HCT116 (cell line): ENCODE measurements at regions not wholly inside any gene's neighbourhood (a gene's known extent, or its start where the extent isn't known, plus 50 kb on each side); places are given as distances from the start of the nearest gene placed in this dataset.

Experiments used
- ATAC-seq: fragments of 200-7000 bp; cut with Tn5 transposase; 2 replicates; pipeline ENCODE4 v1.9.1; 2020; ENCODE audit warnings: mild to moderate bottlenecking, moderate library complexity
- BruUV-seq: library from RNA; stranded (reverse); fragments of 400-500 nt; replicated peaks from 2 replicates; lab custom pipeline; 2021; lab: Mats Ljungman, UMichigan
- CTCF ChIA-PET: fragments of 300-600 bp; sonication (Branson Sonifier 250); formaldehyde crosslinking; loops from one replicate; lab custom pipeline; 2021; ENCODE audit warnings: antibody characterized with exemption; lab: Charles Lee
- POLR2A ChIA-PET: fragments of 300-600, 350-600 bp; sonication (Branson Sonifier 250); formaldehyde crosslinking; loops from one replicate; lab custom pipeline; 2021; ENCODE audit warnings: antibody characterized with exemption; lab: Charles Lee
- RAD21 ChIA-PET, 2 experiments: fragments of 300-600 bp; sonication (Branson Sonifier 250); formaldehyde crosslinking; loops; one replicate each; lab custom pipeline; 2023; ENCODE audit warnings: low total read pairs in 2 of 2; ENCODE audit not compliant: uncharacterized antibody in 2 of 2, unreplicated experiment in 2 of 2, low non-redundant PET in 1 of 2; lab: Charles Lee
- DNase-seq: peaks from one replicate; pipeline ENCODE4 v3.0.0-alpha.2; 2010; ENCODE audit warnings: low read depth, low spot score
- H2AFZ ChIP-seq: fragments of 200-600 bp; shearing (Covaris generic), sonication (generic); 2 replicates; pipeline ENCODE4 v1.6.1; 2017; ENCODE audit warnings: low read depth, mixed run types, mixed read lengths, antibody characterized with exemption, low read length; ENCODE audit not compliant: poor library complexity, severe bottlenecking
- H3K27ac ChIP-seq: 2 replicates; pipeline ENCODE4 v1.5.1; 2012; ENCODE audit warnings: low read depth, low read length
- H3K27me3 ChIP-seq: fragments of 200-600 bp; sonication (generic); 2 replicates; pipeline ENCODE4 v1.6.1; 2016; ENCODE audit warnings: mixed run types, low read length, mixed read lengths; ENCODE audit not compliant: insufficient read depth
- H3K36me3 ChIP-seq, 2 experiments: fragments of 200-500 bp in 1 of 2; fragments of 200-600 bp in 1 of 2; sonication (Bioruptor generic) in 1 of 2; sonication (generic) in 1 of 2; 2 replicates each; pipeline versions ENCODE4 v1.5.1 to v1.6.1; 2014 to 2016; ENCODE audit warnings: low read length in 2 of 2, inconsistent platforms in 1 of 2, mixed read lengths in 1 of 2, mixed run types in 1 of 2; ENCODE audit not compliant: insufficient read depth in 2 of 2, control insufficient read depth in 1 of 2
- H3K4me1 ChIP-seq, 2 experiments: fragments of 200-600 bp in 1 of 2; sonication (generic) in 1 of 2; 2 replicates each; pipeline versions ENCODE4 v1.5.1 to v1.6.1; 2012 to 2017; ENCODE audit warnings: low read length in 2 of 2, inconsistent platforms in 1 of 2, mild to moderate bottlenecking in 1 of 2, mixed read lengths in 1 of 2, mixed run types in 1 of 2, moderate library complexity in 1 of 2; ENCODE audit not compliant: insufficient read depth in 2 of 2, control insufficient read depth in 1 of 2
- H3K4me2 ChIP-seq: fragments of 200-600 bp; sonication (generic); 2 replicates; pipeline ENCODE4 v1.6.1; 2017; ENCODE audit warnings: mixed run types, low read length, mixed read lengths
- H3K4me3 ChIP-seq, 2 experiments: fragments of 200-600 bp in 1 of 2; sonication (generic) in 1 of 2; replicated peaks in 1 of 2; 2 replicates each; pipeline ENCODE4 v1.5.1; 2011 to 2016; ENCODE audit warnings: low read length in 2 of 2, control low read depth in 1 of 2, low read depth in 1 of 2, mild to moderate bottlenecking in 1 of 2, mixed read lengths in 1 of 2, mixed run types in 1 of 2
- H3K79me2 ChIP-seq: fragments of 200-600 bp; sonication (generic); 2 replicates; pipeline ENCODE4 v1.6.1; 2017; ENCODE audit warnings: mild to moderate bottlenecking, mixed run types, low read length, moderate library complexity, mixed read lengths; ENCODE audit not compliant: insufficient read depth
- H3K9ac ChIP-seq: fragments of 200-600 bp; sonication (generic); 2 replicates; pipeline ENCODE4 v1.6.1; 2016; ENCODE audit warnings: low read length, mixed read lengths
- H3K9me2 ChIP-seq: fragments of 200-600 bp; sonication (generic), shearing (Covaris generic); 2 replicates; pipeline ENCODE4 v1.6.1; 2017; ENCODE audit warnings: mixed run types, mild to moderate bottlenecking, moderate library complexity; ENCODE audit not compliant: insufficient read depth
- H3K9me3 ChIP-seq, 2 experiments: fragments of 200-500 bp in 1 of 2; fragments of 200-600 bp in 1 of 2; sonication (Bioruptor generic) in 1 of 2; sonication (generic) in 1 of 2; 2 replicates each; pipeline ENCODE4 v1.6.1; 2014 to 2017; ENCODE audit warnings: low read length in 2 of 2, mixed read lengths in 2 of 2, inconsistent platforms in 1 of 2, low read depth in 1 of 2, mild to moderate bottlenecking in 1 of 2, mixed run types in 1 of 2, moderate library complexity in 1 of 2; ENCODE audit not compliant: control insufficient read depth in 1 of 2, insufficient read depth in 1 of 2
- H4K20me1 ChIP-seq: fragments of 200-600 bp; sonication (generic), shearing (Covaris generic); 2 replicates; pipeline ENCODE4 v1.6.1; 2017; ENCODE audit warnings: mixed run types, mild to moderate bottlenecking, moderate library complexity; ENCODE audit not compliant: insufficient read depth
- CBX3 ChIP-seq: IDR thresholded peaks from 2 replicates; pipeline ENCODE4 v1.6.1; 2012; ENCODE audit warnings: low read depth
- CEBPB ChIP-seq: IDR thresholded peaks from 2 replicates; pipeline ENCODE4 v1.6.1; 2012; ENCODE audit warnings: low read depth
- ELF1 ChIP-seq: IDR thresholded peaks from 2 replicates; pipeline ENCODE4 v1.6.1; 2012; ENCODE audit warnings: low read depth, borderline replicate concordance
- EZH2 ChIP-seq: fragments of 200-600 bp; sonication (generic); IDR thresholded peaks from 2 replicates; pipeline ENCODE4 v1.6.1; 2017; ENCODE audit warnings: antibody characterized with exemption, mixed run types
- EZH2phosphoT487 ChIP-seq: fragments of 200-600 bp; IDR thresholded peaks from 2 replicates; pipeline ENCODE4 v1.6.1; 2018; ENCODE audit warnings: antibody characterized with exemption, borderline replicate concordance
- FOSL1 ChIP-seq: IDR thresholded peaks from 2 replicates; pipeline ENCODE4 v1.6.1; 2012; ENCODE audit warnings: low read depth
- JUND ChIP-seq: IDR thresholded peaks from 2 replicates; pipeline ENCODE4 v1.6.1; 2012
- POLR2AphosphoS5 ChIP-seq: IDR thresholded peaks from 2 replicates; pipeline ENCODE4 v1.6.1; 2011; ENCODE audit warnings: mild to moderate bottlenecking, low read depth, low read length, moderate library complexity
- SIN3A ChIP-seq: IDR thresholded peaks from 2 replicates; pipeline ENCODE4 v1.6.1; 2012; ENCODE audit warnings: low read depth
- SP1 ChIP-seq: IDR thresholded peaks from 2 replicates; pipeline ENCODE4 v1.6.1; 2012; ENCODE audit warnings: low read depth
- SRF ChIP-seq: IDR thresholded peaks from 2 replicates; pipeline ENCODE4 v1.6.1; 2012; ENCODE audit warnings: low read depth
- TCF7L2 ChIP-seq: IDR thresholded peaks from 2 replicates; pipeline ENCODE4 v1.7.0; 2011; ENCODE audit warnings: borderline replicate concordance, inconsistent platforms; ENCODE audit not compliant: insufficient read depth, insufficient read length; ENCODE audit errors: extremely low read depth
- YY1 ChIP-seq: IDR thresholded peaks from 2 replicates; pipeline ENCODE4 v1.6.1; 2011; ENCODE audit warnings: low read length, low read depth, moderate library complexity, mild to moderate bottlenecking; ENCODE audit not compliant: insufficient replicate concordance; ENCODE audit errors: extremely low read depth
- ZFX ChIP-seq: fragments of 450-650 bp; IDR thresholded peaks from 2 replicates; pipeline ENCODE4 v1.6.1; 2017
- ZNF274 ChIP-seq: fragments of 200-500 bp; sonication (Bioruptor generic); IDR thresholded peaks from 2 replicates; pipeline ENCODE4 v1.6.1; 2014; ENCODE audit warnings: mild to moderate bottlenecking, low read depth, low read length, inconsistent platforms
- intact Hi-C: fragments of 100-400 bp; cut with micrococcal nuclease; formaldehyde crosslinking; loops from 2 replicates; pipeline ENCODE4 v1.10.0; 2022
- TF ChIP-seq, protein P1 (sequence below): IDR thresholded peaks from 2 replicates; pipeline ENCODE4 v1.6.1; 2012; ENCODE audit warnings: low read depth
- TF ChIP-seq, protein P2 (sequence below): IDR thresholded peaks from 2 replicates; pipeline ENCODE4 v1.6.1; 2011; ENCODE audit warnings: mild to moderate bottlenecking, low read length, moderate library complexity; ENCODE audit not compliant: insufficient replicate concordance; ENCODE audit errors: extremely low read depth
- TF ChIP-seq, protein P3 (sequence below): IDR thresholded peaks from 2 replicates; pipeline ENCODE4 v1.6.1; 2012
- TF ChIP-seq, protein P4 (sequence below): IDR thresholded peaks from 2 replicates; pipeline ENCODE4 v1.6.1; 2012

DNA sequence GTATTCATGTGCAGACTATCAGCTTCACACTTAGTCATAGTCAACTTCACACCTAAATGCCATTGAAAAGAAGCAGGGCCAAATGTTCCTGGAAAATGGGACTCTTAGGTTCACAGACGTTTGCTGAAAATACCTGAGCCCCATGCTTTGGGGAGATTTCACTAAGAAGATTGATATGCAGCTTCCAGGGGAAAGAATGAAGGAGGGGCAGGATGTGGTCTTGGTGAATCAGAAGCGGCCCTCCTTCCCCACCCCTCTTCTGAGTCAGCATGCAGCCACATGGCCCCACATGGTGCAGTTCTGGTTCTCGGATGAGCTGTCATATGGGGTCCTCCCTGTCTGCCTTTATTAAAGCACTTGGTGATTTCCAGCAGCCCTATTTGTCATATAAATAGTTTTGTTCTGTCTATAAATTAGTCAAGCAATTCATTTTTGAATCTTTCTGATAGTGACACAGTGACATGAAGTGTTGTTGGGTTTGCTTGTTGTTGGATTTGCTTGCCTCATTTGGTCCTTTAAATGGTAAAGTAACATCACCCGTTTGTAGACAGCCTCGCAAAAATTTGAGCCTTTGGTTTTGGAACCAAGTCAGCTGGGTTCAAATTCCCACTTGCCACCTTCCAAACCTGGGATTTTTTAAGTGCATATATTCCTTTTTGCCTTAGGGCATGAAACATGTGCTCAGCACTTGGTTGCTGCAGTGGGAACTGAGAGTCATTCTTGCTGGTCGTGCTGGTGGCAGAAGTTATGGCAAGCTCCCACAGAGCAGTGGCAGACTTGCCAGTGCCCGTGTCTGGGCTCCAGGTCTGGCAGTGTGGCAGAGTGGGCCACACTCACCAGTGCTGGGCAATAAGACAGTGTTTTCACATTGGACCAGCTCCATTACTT lies 68.1 kb upstream of the CDK6 start:
- peak; percentile 92 for ATAC-seq
- no peak for TF ChIP-seq EZH2phosphoT487
- peak; percentile 80 for TF ChIP-seq JUND
- no peak for TF ChIP-seq SRF
- TF ChIP-seq SP1 = peak; percentile 80
- no peak for TF ChIP-seq CEBPB
- TF ChIP-seq ZFX = no peak
- TF ChIP-seq ZNF274 = no peak
- peak; percentile 54 for TF ChIP-seq SIN3A
- TF ChIP-seq, protein P1, sequence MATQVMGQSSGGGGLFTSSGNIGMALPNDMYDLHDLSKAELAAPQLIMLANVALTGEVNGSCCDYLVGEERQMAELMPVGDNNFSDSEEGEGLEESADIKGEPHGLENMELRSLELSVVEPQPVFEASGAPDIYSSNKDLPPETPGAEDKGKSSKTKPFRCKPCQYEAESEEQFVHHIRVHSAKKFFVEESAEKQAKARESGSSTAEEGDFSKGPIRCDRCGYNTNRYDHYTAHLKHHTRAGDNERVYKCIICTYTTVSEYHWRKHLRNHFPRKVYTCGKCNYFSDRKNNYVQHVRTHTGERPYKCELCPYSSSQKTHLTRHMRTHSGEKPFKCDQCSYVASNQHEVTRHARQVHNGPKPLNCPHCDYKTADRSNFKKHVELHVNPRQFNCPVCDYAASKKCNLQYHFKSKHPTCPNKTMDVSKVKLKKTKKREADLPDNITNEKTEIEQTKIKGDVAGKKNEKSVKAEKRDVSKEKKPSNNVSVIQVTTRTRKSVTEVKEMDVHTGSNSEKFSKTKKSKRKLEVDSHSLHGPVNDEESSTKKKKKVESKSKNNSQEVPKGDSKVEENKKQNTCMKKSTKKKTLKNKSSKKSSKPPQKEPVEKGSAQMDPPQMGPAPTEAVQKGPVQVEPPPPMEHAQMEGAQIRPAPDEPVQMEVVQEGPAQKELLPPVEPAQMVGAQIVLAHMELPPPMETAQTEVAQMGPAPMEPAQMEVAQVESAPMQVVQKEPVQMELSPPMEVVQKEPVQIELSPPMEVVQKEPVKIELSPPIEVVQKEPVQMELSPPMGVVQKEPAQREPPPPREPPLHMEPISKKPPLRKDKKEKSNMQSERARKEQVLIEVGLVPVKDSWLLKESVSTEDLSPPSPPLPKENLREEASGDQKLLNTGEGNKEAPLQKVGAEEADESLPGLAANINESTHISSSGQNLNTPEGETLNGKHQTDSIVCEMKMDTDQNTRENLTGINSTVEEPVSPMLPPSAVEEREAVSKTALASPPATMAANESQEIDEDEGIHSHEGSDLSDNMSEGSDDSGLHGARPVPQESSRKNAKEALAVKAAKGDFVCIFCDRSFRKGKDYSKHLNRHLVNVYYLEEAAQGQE = no peak
- peak; percentile 83 for TF ChIP-seq CBX3
- TF ChIP-seq, protein P2, sequence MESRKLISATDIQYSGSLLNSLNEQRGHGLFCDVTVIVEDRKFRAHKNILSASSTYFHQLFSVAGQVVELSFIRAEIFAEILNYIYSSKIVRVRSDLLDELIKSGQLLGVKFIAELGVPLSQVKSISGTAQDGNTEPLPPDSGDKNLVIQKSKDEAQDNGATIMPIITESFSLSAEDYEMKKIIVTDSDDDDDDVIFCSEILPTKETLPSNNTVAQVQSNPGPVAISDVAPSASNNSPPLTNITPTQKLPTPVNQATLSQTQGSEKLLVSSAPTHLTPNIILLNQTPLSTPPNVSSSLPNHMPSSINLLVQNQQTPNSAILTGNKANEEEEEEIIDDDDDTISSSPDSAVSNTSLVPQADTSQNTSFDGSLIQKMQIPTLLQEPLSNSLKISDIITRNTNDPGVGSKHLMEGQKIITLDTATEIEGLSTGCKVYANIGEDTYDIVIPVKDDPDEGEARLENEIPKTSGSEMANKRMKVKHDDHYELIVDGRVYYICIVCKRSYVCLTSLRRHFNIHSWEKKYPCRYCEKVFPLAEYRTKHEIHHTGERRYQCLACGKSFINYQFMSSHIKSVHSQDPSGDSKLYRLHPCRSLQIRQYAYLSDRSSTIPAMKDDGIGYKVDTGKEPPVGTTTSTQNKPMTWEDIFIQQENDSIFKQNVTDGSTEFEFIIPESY = no peak
- TF ChIP-seq EZH2 = no peak
- TF ChIP-seq POLR2AphosphoS5 = no peak
- no peak for TF ChIP-seq TCF7L2
- no peak for TF ChIP-seq ELF1
- TF ChIP-seq YY1 = no peak
- TF ChIP-seq, protein P3, sequence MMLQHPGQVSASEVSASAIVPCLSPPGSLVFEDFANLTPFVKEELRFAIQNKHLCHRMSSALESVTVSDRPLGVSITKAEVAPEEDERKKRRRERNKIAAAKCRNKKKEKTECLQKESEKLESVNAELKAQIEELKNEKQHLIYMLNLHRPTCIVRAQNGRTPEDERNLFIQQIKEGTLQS = no peak
- TF ChIP-seq, protein P4, sequence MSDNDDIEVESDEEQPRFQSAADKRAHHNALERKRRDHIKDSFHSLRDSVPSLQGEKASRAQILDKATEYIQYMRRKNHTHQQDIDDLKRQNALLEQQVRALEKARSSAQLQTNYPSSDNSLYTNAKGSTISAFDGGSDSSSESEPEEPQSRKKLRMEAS = peak; percentile 97
- peak; percentile 85 for TF ChIP-seq FOSL1
- intact Hi-C loops = no loop called here
- DNase-seq = peak; percentile 88
- Histone ChIP-seq H2AFZ (peak overlapping the region; percentile 41), H3K4me3 (no peak overlapping the region), H3K79me2 (no peaks in the 10 kb centered on the region), H3K36me3 (no peaks in the 10 kb centered on the region), H3K27ac (no peak overlapping the region; the same call in 1 of the 2 replicates), H3K4me2 (peak overlapping the region; percentile 51), H3K9ac (no peak overlapping the region), H3K27me3 (no peaks in the 10 kb centered on the region), H4K20me1 (no peaks in the 10 kb centered on the region), H3K4me1 (peaks cover 4 to 18% of the 10 kb centered on the region in 2 experiments), H3K9me2 (no peaks in the 10 kb centered on the region), H3K9me3 (no peaks in the 10 kb centered on the region)
- BruUV-seq = no TSS peak
- RAD21 ChIA-PET = no interaction called here
- CTCF ChIA-PET = no interaction called here
- POLR2A ChIA-PET = no interaction called here
